ENCODE measurements at regions not wholly inside any gene's neighbourhood (a gene's known extent, or its start where the extent isn't known, plus 50 kb on each side); places are given as distances from the start of the nearest gene placed in this dataset.

DNA sequence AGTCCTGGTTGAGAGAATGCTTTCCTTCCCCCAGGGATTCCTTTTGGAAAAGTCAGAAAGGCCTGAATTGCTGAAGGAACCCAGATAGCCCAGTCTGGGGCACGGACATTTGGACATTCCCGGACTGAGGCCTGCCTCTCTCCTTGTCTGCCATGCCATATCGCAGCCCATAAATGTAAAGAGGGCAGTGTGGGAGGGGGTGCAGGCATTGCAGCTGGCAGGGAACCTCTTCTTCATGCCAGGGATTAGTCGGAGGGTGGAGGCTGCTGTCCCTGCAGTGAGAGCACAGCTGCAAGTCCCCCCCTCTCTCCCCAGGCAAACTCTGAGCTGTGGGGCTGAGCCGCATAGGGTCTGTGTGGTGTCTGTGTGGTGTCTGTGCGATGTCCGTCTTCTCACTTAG, 486.0 kb upstream of the MKI67 start:
- Histone ChIP-seq H3K4me1 (ENCODE audit: control insufficient read depth, insufficient read depth, low read length) (no peaks in the 10 kb centered on the region), H3K27ac (ENCODE audit: low read depth, low read length) (no peak overlapping the region), H3K9ac (ENCODE audit: low read length) (no peak overlapping the region), H3K27me3 (ENCODE audit: control insufficient read depth, insufficient read depth, low read length) (no peaks in the 10 kb centered on the region), H3K4me3 (ENCODE audit: low read length) (no peak overlapping the region), H3K36me3 (ENCODE audit: control insufficient read depth, insufficient read depth, low read length) (no peaks in the 10 kb centered on the region)

GRCh38 chr10:128612631-128613030, 486.4 kb upstream of the MKI67 start:
- no peaks in the 10 kb centered on the region for H3K4me1 ChIP-seq (ENCODE audit: control insufficient read depth, insufficient read depth, low read length)
- no peaks in the 10 kb centered on the region for H3K36me3 ChIP-seq (ENCODE audit: control insufficient read depth, insufficient read depth, low read length)
- H3K27ac ChIP-seq (ENCODE audit: low read depth, low read length), result no peak overlapping the region
- H3K9ac ChIP-seq (ENCODE audit: low read length), result no peak overlapping the region
- H3K27me3 ChIP-seq (ENCODE audit: control insufficient read depth, insufficient read depth, low read length), result peaks cover under 1% of the 10 kb centered on the region
- H3K4me3 ChIP-seq (ENCODE audit: low read length), result no peak overlapping the region

GRCh38 chr10:128614016-128614605, 487.9 kb upstream of the MKI67 start:
- Histone ChIP-seq H3K27ac (ENCODE audit: low read depth, low read length) (no peak overlapping the region), H3K9ac (ENCODE audit: low read length) (no peak overlapping the region), H3K36me3 (ENCODE audit: control insufficient read depth, insufficient read depth, low read length) (no peaks in the 10 kb centered on the region), H3K27me3 (ENCODE audit: control insufficient read depth, insufficient read depth, low read length) (peaks cover 2% of the 10 kb centered on the region), H3K4me3 (ENCODE audit: low read length) (no peak overlapping the region), H3K4me1 (ENCODE audit: control insufficient read depth, insufficient read depth, low read length) (no peaks in the 10 kb centered on the region)

DNA sequence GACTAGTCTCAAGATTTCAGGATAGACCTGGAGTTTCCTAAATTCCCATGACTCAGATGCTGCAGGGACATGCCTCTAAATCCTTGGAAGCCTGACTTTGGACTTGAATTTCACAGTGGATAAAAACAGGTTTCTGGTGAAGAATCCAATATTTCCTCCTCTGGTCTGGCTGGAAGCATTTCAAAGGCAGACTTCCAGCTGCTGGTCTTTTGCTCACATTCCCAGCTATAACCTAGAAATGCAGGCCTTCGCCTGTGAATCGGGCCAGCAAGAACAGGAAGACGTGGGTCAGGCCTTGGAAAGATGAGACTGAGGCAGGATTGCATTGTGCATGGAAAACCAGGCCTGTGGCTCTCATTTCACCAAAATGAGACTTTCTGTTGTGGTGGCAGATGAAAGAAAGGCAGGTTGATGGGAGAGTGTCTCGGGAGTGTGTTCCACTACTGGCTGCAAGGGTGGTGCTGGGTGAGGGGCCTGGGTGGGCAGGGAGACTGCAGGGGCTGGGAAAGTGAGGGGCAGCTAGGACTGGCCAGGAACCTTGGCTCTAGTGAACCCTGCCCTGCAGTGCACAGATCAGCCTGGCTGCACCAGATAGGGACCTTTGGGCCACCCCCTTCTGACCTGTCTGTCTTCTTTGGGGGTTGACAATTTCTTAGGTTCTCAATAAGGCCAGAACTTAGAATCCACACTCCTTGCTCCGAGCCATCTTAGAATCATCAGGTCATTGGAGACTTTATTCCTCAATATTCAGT, 488.8 kb upstream of the MKI67 start:
- Histone ChIP-seq H3K4me3 (ENCODE audit: low read length) (no peak overlapping the region), H3K4me1 (ENCODE audit: control insufficient read depth, insufficient read depth, low read length) (no peaks in the 10 kb centered on the region), H3K36me3 (ENCODE audit: control insufficient read depth, insufficient read depth, low read length) (no peaks in the 10 kb centered on the region), H3K27ac (ENCODE audit: low read depth, low read length) (no peak overlapping the region), H3K9ac (ENCODE audit: low read length) (no peak overlapping the region), H3K27me3 (ENCODE audit: control insufficient read depth, insufficient read depth, low read length) (peaks cover 2% of the 10 kb centered on the region)

- Histone ChIP-seq H3K4me3 (ENCODE audit: low read length) (no peak overlapping the region), H3K4me1 (ENCODE audit: control insufficient read depth, insufficient read depth, low read length) (no peaks in the 10 kb centered on the region), H3K9ac (ENCODE audit: low read length) (no peak overlapping the region), H3K27me3 (ENCODE audit: control insufficient read depth, insufficient read depth, low read length) (peaks cover 2% of the 10 kb centered on the region), H3K36me3 (ENCODE audit: control insufficient read depth, insufficient read depth, low read length) (no peaks in the 10 kb centered on the region), H3K27ac (ENCODE audit: low read depth, low read length) (no peak overlapping the region)
Measured at GRCh38 chr10:128617532-128617931, 491.3 kb upstream of the MKI67 start.

- no peaks in the 10 kb centered on the region for H3K4me1 ChIP-seq (ENCODE audit: control insufficient read depth, insufficient read depth, low read length)
- no peaks in the 10 kb centered on the region for H3K36me3 ChIP-seq (ENCODE audit: control insufficient read depth, insufficient read depth, low read length)
- no peak overlapping the region for H3K4me3 ChIP-seq (ENCODE audit: low read length)
- no peak overlapping the region for H3K9ac ChIP-seq (ENCODE audit: low read length)
- no peak overlapping the region for H3K27ac ChIP-seq (ENCODE audit: low read depth, low read length)
- peaks cover under 1% of the 10 kb centered on the region for H3K27me3 ChIP-seq (ENCODE audit: control insufficient read depth, insufficient read depth, low read length)
Measured at GRCh38 chr10:128622706-128623105, 496.5 kb upstream of the MKI67 start.

DNA sequence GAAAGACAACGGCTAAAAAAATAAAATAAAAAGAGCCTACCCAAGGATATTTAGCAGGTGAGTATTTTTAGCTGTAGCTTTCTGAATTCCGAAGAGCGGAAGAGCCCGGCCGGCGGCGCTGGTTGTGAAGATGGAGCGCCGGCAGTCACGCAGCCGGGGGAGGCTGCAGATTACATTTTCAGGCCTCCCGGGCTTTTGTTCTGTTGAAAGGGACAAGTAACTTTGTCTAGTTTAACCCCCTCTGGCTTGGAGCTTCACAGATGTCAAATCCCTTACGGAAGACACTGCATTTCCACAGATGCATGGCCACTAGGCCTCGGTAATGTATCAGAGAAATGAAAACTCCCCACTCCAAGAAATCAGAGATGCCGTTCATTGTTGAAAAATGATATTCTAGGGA, 497.6 kb upstream of the MKI67 start:
- Histone ChIP-seq H3K4me1 (ENCODE audit: control insufficient read depth, insufficient read depth, low read length) (no peaks in the 10 kb centered on the region), H3K9ac (ENCODE audit: low read length) (no peak overlapping the region), H3K36me3 (ENCODE audit: control insufficient read depth, insufficient read depth, low read length) (no peaks in the 10 kb centered on the region), H3K27me3 (ENCODE audit: control insufficient read depth, insufficient read depth, low read length) (no peaks in the 10 kb centered on the region), H3K4me3 (ENCODE audit: low read length) (no peak overlapping the region), H3K27ac (ENCODE audit: low read depth, low read length) (no peak overlapping the region)

GRCh38 chr10:128624656-128625530, 498.7 kb upstream of the MKI67 start:
- Histone ChIP-seq H3K27ac (ENCODE audit: low read depth, low read length) (no peak overlapping the region), H3K27me3 (ENCODE audit: control insufficient read depth, insufficient read depth, low read length) (no peaks in the 10 kb centered on the region), H3K4me3 (ENCODE audit: low read length) (no peak overlapping the region), H3K4me1 (ENCODE audit: control insufficient read depth, insufficient read depth, low read length) (no peaks in the 10 kb centered on the region), H3K36me3 (ENCODE audit: control insufficient read depth, insufficient read depth, low read length) (no peaks in the 10 kb centered on the region), H3K9ac (ENCODE audit: low read length) (no peak overlapping the region)

GRCh38 chr10:128625926-128626325, 499.7 kb upstream of the MKI67 start:
- no peak overlapping the region for H3K27ac ChIP-seq (ENCODE audit: low read depth, low read length)
- no peaks in the 10 kb centered on the region for H3K36me3 ChIP-seq (ENCODE audit: control insufficient read depth, insufficient read depth, low read length)
- H3K9ac ChIP-seq (ENCODE audit: low read length), result no peak overlapping the region
- no peaks in the 10 kb centered on the region for H3K27me3 ChIP-seq (ENCODE audit: control insufficient read depth, insufficient read depth, low read length)
- no peak overlapping the region for H3K4me3 ChIP-seq (ENCODE audit: low read length)
- H3K4me1 ChIP-seq (ENCODE audit: control insufficient read depth, insufficient read depth, low read length), result no peaks in the 10 kb centered on the region

DNA sequence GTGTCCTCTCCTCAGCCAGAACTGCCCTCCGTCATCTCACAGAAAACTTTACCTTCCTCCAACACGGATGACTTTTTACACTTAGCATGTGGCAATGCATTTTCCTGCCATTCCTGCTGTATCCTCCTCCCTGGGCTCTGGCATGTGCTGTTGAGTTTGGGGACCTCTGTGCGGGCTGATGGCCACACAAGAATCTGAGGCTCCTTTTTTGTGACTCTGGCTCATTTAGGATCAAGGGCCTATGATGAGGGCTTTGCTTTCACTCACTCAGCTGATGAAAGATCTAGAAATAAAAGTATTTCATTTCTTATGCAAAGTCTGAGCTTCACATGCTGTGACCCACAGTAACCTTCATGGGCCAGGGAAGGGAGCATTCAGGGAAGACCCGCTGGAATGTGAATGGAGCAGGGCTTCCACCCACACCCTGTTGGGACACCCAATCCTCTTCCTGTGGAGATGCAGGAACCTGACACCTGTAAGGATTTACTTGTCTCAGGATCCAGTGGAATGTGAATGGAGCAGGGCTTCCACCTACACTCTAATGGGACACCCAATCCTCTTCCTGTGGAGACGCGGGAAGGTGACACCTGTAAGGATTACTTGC, 500.3 kb upstream of the MKI67 start:
- H3K4me1 ChIP-seq (ENCODE audit: control insufficient read depth, insufficient read depth, low read length), result no peaks in the 10 kb centered on the region
- no peaks in the 10 kb centered on the region for H3K27me3 ChIP-seq (ENCODE audit: control insufficient read depth, insufficient read depth, low read length)
- H3K27ac ChIP-seq (ENCODE audit: low read depth, low read length), result no peak overlapping the region
- no peak overlapping the region for H3K4me3 ChIP-seq (ENCODE audit: low read length)
- no peak overlapping the region for H3K9ac ChIP-seq (ENCODE audit: low read length)
- H3K36me3 ChIP-seq (ENCODE audit: control insufficient read depth, insufficient read depth, low read length), result no peaks in the 10 kb centered on the region

- Histone ChIP-seq H3K36me3 (ENCODE audit: control insufficient read depth, insufficient read depth, low read length) (no peaks in the 10 kb centered on the region), H3K27ac (ENCODE audit: low read depth, low read length) (no peak overlapping the region), H3K4me3 (ENCODE audit: low read length) (no peak overlapping the region), H3K4me1 (ENCODE audit: control insufficient read depth, insufficient read depth, low read length) (no peaks in the 10 kb centered on the region), H3K27me3 (ENCODE audit: control insufficient read depth, insufficient read depth, low read length) (no peaks in the 10 kb centered on the region), H3K9ac (ENCODE audit: low read length) (no peak overlapping the region)
Measured at GRCh38 chr10:128627811-128628210, 501.6 kb upstream of the MKI67 start.

DNA sequence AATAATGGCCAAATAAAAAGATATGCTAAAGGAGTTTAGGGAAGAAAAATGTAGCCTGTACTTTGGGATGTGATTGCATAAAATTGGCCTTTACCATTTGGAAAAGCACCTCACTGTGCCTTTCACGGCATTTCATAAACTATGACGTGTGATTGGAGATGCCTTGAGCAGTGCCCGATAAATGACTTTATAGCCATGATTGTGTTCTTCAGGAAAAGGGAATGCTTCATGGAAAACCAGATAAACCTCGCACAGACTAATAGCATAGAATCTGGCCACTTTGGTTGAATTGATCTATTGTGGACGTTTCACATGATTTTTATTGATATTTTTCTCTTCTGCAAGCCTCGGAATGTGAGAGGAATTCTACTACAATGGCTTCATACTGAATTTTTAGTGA, 502.0 kb upstream of the MKI67 start:
- Histone ChIP-seq H3K4me1 (ENCODE audit: control insufficient read depth, insufficient read depth, low read length) (no peaks in the 10 kb centered on the region), H3K4me3 (ENCODE audit: low read length) (no peak overlapping the region), H3K27ac (ENCODE audit: low read depth, low read length) (no peak overlapping the region), H3K36me3 (ENCODE audit: control insufficient read depth, insufficient read depth, low read length) (no peaks in the 10 kb centered on the region), H3K27me3 (ENCODE audit: control insufficient read depth, insufficient read depth, low read length) (no peaks in the 10 kb centered on the region), H3K9ac (ENCODE audit: low read length) (no peak overlapping the region)
